Activated CD8-positive, alpha-beta T cell treated with anti-CD3 and anti-CD28 coated beads for 36 hours (primary cell): ENCODE measurements at regions not wholly inside any gene's neighbourhood (a gene's known extent, or its start where the extent isn't known, plus 50 kb on each side); places are given as distances from the start of the nearest gene placed in this dataset.

Experiments used
- ATAC-seq: fragments of 200-7000 bp; cut with Tn5 transposase; one replicate; pipeline ENCODE4 v1.10.0; 2021; ENCODE audit warnings: mild to moderate bottlenecking, moderate library complexity
- CTCF ChIA-PET: fragments of 350-600 bp; sonication (Branson Sonifier 250); formaldehyde crosslinking; loops from one replicate; lab custom pipeline; 2021; ENCODE audit warnings: antibody characterized with exemption; lab: Charles Lee
- POLR2A ChIA-PET: fragments of 350-600 bp; sonication (Branson Sonifier 250); formaldehyde crosslinking; loops from one replicate; lab custom pipeline; 2021; ENCODE audit warnings: antibody characterized with exemption; lab: Charles Lee
- DNase-seq: peaks from one replicate; pipeline ENCODE4 v3.0.0-alpha.2; 2020
- H3K27ac Mint-ChIP-seq: one replicate; pipeline ENCODE4 v1.8.0; 2021; ENCODE audit warnings: mild to moderate bottlenecking, mixed read lengths
- H3K27me3 Mint-ChIP-seq: one replicate; pipeline ENCODE4 v1.8.0; 2021; ENCODE audit warnings: mixed read lengths
- H3K36me3 Mint-ChIP-seq: one replicate; pipeline ENCODE4 v1.8.0; 2021; ENCODE audit warnings: low read depth, mixed read lengths
- H3K4me1 Mint-ChIP-seq: one replicate; pipeline ENCODE4 v1.8.0; 2021; ENCODE audit warnings: low read depth, mixed read lengths
- H3K4me3 Mint-ChIP-seq: one replicate; pipeline ENCODE4 v1.8.0; 2021; ENCODE audit warnings: mild to moderate bottlenecking, moderate library complexity, mixed read lengths
- H3K9me3 Mint-ChIP-seq: one replicate; pipeline ENCODE4 v1.8.0; 2021; ENCODE audit warnings: mixed read lengths
- CTCF ChIP-seq: fragments of 200-600 bp; IDR thresholded peaks from one replicate; pipeline ENCODE4 v1.8.0; 2022; ENCODE audit warnings: antibody characterized with exemption, mild to moderate bottlenecking
- intact Hi-C: fragments of 100-400 bp; cut with micrococcal nuclease; formaldehyde crosslinking; loops from one replicate; pipeline ENCODE4 v1.10.0; 2022

GRCh38 chr16:64159976-64160375, 961.9 kb downstream of the CDH11 start:
- Mint-ChIP-seq H3K27ac (no peak overlapping the region), H3K4me3 (no peak overlapping the region), H3K36me3 (no peaks in the 10 kb centered on the region), H3K9me3 (peaks cover 14% of the 10 kb centered on the region), H3K4me1 (no peaks in the 10 kb centered on the region), H3K27me3 (no peaks in the 10 kb centered on the region)
- ChIA-PET CTCF (no interaction called here), POLR2A (interaction anchor here (1.1 kb wide), 1 partner anchor 78 kb away, joined by 3 read pairs; no protein-coding TSS in a partner anchor)
- ATAC-seq (no peak), DNase-seq (no peak)
- no peak for TF ChIP-seq CTCF
- intact Hi-C loops: no loop called here

GRCh38 chr16:64158941-64159588, 962.8 kb downstream of the CDH11 start:
- H3K4me3 Mint-ChIP-seq: no peak overlapping the region
- no peak for TF ChIP-seq CTCF
- intact Hi-C loops: no loop called here
- CTCF ChIA-PET: no interaction called here
- H3K27me3 Mint-ChIP-seq: no peaks in the 10 kb centered on the region
- no peak for ATAC-seq
- H3K36me3 Mint-ChIP-seq: no peaks in the 10 kb centered on the region
- POLR2A ChIA-PET: interaction anchor here (1.1 kb wide), 1 partner anchor 77 kb away, joined by 3 read pairs; no protein-coding TSS in a partner anchor
- DNase-seq: no peak
- peaks cover 10% of the 10 kb centered on the region for H3K9me3 Mint-ChIP-seq
- no peaks in the 10 kb centered on the region for H3K4me1 Mint-ChIP-seq
- H3K27ac Mint-ChIP-seq: no peak overlapping the region

GRCh38 chr16:64153718-64154117, 968.1 kb downstream of the CDH11 start:
- TF ChIP-seq CTCF: no peak
- peaks cover 21% of the 10 kb centered on the region for H3K9me3 Mint-ChIP-seq
- no peak overlapping the region for H3K27ac Mint-ChIP-seq
- no peaks in the 10 kb centered on the region for H3K27me3 Mint-ChIP-seq
- H3K36me3 Mint-ChIP-seq: no peaks in the 10 kb centered on the region
- no peak for ATAC-seq
- H3K4me3 Mint-ChIP-seq: no peak overlapping the region
- intact Hi-C loops: no loop called here
- POLR2A ChIA-PET: no interaction called here
- DNase-seq: no peak
- CTCF ChIA-PET: no interaction called here
- no peaks in the 10 kb centered on the region for H3K4me1 Mint-ChIP-seq

GRCh38 chr16:64151990-64152767, 969.7 kb downstream of the CDH11 start:
- no peak for TF ChIP-seq CTCF
- H3K4me1 Mint-ChIP-seq: no peaks in the 10 kb centered on the region
- ChIA-PET POLR2A (no interaction called here), CTCF (no interaction called here)
- no peaks in the 10 kb centered on the region for H3K36me3 Mint-ChIP-seq
- H3K9me3 Mint-ChIP-seq: peaks cover 23% of the 10 kb centered on the region
- H3K27ac Mint-ChIP-seq: no peak overlapping the region
- intact Hi-C loops: no loop called here
- ATAC-seq (no peak), DNase-seq (no peak)
- no peaks in the 10 kb centered on the region for H3K27me3 Mint-ChIP-seq
- H3K4me3 Mint-ChIP-seq: no peak overlapping the region

- H3K4me3 Mint-ChIP-seq: no peak overlapping the region
- H3K9me3 Mint-ChIP-seq: peaks cover 22% of the 10 kb centered on the region
- no peaks in the 10 kb centered on the region for H3K27me3 Mint-ChIP-seq
- ATAC-seq: no peak
- no peak for DNase-seq
- no peaks in the 10 kb centered on the region for H3K36me3 Mint-ChIP-seq
- ChIA-PET POLR2A (no interaction called here), CTCF (no interaction called here)
- H3K27ac Mint-ChIP-seq: no peak overlapping the region
- intact Hi-C loops: no loop called here
- TF ChIP-seq CTCF: no peak
- H3K4me1 Mint-ChIP-seq: no peaks in the 10 kb centered on the region
These were observed 971.7 kb downstream of the CDH11 start for GRCh38 chr16:64150193-64150592.
